GM19467 (cell line): ENCODE measurements at regions not wholly inside any gene's neighbourhood (a gene's known extent, or its start where the extent isn't known, plus 50 kb on each side); places are given as distances from the start of the nearest gene placed in this dataset.
A peak's percentile ranks its signal among the peaks of the same experiment; 100 is the strongest.
"Not testable (repeated sequence)": the region's sequence is repeated elsewhere in the genome, so short reads cannot be mapped to it uniquely, and the experiment has no call there.

Experiments used
- ATAC-seq: cut with Tn5 transposase; IDR thresholded peaks from one replicate; pipeline ENCODE4 v1.9.1; 2021; ENCODE audit warnings: mild to moderate bottlenecking, moderate library complexity; ENCODE audit not compliant: unreplicated experiment

- ATAC-seq = no peak
Observed at GRCh38 chr15:91356083-91356482, 256.0 kb downstream of the SV2B start.

- ATAC-seq = no peak
Observed at GRCh38 chr15:91357011-91357410, 257.0 kb downstream of the SV2B start.

GRCh38 chr15:91357486-91357885 lies 257.4 kb downstream of the SV2B start:
- no peak for ATAC-seq

GRCh38 chr15:91358405-91358804 lies 258.3 kb downstream of the SV2B start:
- no peak for ATAC-seq

GRCh38 chr15:91361696-91362095 lies 261.6 kb downstream of the SV2B start:
- ATAC-seq = not testable (repeated sequence)

DNA sequence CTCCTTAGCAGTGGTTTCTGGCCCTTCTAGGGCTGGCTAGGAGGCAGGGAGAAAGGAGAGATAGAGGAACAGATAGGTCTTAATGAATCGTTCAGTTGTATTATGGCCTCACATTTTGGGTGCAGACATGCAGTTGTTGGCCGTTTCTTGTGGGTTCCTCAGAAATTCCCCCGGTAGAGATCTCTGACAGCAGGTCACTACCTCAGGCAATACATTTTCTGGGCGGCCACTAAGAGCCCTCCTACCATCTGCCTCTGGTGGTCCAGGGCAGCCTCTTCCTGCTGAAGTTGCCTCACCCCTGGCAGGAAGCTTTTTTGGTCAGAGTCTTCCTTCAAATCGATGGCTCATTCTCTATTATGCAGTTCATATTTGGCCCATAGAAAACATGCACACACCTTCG lies 266.1 kb downstream of the SV2B start:
- ATAC-seq = no peak

- no peak for ATAC-seq
Observed at GRCh38 chr15:91368611-91369010, 268.6 kb downstream of the SV2B start.

- ATAC-seq = no peak
Observed at GRCh38 chr15:91369823-91370222, 269.8 kb downstream of the SV2B start.

DNA sequence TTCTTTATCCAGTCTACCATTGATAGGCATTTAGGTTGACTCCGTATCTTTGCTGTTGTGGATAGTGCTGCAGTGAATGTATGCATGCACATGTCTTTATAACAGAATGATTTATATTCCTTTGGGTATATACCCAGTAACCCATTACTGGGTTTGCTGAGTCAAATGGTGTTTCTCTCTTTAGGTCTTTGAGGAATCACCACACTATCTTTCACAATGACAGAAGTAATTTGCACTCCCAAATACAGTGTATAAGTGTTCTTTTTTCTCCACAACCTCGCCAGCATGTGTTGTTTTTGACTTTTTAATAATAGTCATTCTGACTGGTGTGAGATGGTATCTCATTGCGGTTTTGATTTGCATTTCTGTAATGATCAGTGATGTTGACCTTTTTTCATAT lies 271.3 kb downstream of the SV2B start:
- not testable (repeated sequence) for ATAC-seq

DNA sequence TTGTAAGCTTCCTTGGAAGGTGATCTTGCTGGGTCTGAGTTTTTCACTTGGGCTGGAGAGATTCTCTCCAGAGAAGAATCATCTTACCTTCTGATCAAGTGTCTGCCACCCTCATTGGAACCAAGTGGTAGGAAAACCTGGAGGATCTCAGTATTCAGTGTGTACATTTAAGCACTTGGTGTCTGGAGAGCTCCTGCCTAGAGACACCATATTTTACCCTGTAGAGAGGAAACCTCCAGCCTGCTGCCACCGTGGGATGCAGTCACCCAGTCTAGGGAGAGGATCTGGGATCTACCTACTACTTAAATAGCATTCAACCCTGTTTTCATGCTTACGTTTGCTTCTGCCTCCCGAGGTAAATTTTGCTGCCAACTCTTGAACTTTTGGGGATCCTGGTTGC lies 274.3 kb downstream of the SV2B start:
- no peak for ATAC-seq

DNA sequence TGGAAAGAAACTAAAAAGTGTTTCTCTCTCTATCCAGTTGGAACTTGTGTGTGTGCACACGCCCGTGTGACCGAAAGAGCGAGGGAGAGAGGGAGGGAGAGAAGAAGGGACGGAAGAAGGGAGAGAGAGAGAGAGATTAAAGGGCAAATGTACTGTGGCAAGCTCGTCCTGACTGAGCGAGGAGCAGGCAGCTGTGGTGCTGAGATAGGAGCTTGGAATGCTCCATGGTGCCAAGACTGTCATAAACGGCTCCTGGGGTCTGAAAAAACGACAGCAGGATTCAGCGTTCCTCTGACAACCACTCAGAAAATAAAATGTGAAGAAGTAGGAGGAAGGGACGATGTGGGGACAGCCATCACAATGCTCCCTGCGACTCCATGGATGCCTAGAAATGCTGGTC lies 276.0 kb downstream of the SV2B start:
- no peak for ATAC-seq

DNA sequence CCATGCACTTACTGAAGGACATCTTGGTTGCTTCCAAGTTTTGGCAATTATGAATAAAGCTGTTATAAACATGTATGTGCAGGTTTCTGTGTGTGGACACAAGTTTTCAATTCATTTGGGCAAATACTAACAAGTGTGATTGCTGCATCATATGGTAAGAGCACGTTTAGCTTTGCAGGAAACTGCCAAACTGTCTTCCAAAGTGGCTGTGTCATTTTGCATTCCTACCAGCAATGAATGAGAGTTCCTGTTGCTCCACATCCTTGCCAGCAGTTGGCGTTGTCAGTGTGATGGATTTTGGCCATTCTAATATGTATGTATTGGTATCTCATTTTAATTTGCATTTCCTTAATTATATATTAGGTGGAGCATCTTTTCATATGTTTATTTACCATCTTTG lies 280.1 kb downstream of the SV2B start:
- no peak for ATAC-seq

DNA sequence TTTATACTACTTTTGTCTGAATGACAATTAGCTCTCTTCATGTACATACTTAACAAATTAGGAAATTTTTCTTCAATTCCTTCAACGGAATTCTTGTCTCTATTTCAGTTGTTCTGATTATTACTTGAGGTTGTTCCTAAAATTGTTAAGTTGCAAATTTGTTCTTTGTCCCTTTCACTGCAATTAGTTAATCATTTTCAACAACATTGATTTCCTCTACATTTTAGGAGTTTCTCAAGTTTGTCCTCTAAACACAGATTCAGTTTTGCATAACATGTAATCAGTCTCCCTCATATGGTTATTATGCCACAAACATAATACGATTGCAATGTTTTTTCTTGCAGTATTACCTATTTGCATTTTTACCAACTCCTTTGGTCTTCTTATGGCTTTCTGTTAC lies 283.5 kb downstream of the SV2B start:
- ATAC-seq = no peak

DNA sequence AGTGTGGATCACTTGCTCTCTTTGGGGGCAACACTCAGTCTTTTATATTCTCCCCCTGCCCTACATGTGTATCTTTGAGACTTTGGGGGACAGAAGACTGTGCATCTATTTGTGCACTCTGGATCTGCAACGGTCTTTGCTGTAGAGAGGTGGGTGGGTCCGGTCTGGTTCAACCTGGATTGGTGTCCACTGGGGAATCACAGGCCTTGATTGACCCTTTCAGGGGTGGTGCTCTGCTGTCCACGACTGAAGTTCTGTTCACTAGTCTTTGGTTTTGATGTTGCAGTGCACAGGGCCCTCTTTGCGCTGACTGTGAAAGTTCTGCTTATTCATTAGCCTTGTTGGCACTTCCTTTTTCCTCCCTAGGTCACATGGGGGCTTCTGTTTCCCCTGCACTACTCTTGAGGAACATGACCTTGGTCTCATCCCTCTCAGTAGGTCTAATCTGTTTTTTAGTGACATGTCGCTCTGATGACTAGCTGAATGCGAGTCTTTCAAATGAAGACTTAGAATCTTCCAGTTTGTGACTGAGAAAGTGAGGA lies 284.2 kb downstream of the SV2B start:
- no peak for ATAC-seq

DNA sequence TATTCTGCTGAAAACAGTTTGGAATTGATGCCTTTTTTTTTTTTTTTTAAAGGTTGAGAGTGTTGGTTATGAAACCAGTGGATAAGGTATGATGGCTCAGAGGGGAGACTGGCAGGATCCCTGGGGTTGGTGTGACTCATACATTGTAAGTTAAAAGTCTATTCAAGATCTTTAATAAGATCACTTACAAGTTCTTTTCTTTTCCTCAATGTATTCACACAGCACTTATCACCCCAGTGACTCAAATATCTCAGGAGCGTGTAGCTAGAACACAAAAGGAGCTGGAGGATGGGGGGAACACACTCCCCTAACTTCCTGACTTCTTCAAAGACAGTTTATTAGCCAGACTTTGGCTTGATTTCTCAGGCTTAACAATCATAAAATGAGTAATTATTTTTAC lies 285.3 kb downstream of the SV2B start:
- no peak for ATAC-seq

- ATAC-seq = no peak
Observed at GRCh38 chr15:91393186-91393585, 293.1 kb downstream of the SV2B start.

- no peak for ATAC-seq
Observed at GRCh38 chr15:91400481-91400880, 300.4 kb downstream of the SV2B start.

DNA sequence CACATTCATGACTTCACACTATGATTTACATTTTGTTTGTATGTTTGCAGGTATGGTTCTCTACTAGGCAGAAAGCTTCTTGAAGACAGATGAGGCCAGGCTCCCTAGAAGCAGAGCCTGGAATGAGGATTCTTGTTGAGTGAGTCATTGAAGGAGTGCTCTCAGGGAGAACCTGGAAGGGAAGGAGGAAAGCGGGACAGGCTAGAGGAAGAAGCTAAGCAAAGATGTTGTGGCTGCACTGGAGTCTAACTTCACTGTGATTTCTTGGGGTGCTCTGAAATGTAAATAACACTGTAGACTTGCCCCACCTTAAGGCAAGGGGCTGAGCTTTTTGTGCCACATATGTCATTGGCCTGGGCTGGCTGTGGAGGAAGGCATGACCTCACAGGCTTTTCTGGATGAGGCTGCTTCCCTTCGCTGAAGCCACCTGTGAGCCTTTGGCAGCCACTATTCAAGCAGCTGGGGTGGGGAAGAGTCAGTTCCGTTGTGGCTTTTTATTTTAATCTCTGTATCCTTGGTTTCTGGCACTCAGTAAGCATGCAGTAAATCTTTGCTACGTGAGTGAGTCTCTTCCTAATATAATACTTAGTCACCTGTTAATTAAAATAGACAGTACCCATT lies 307.3 kb downstream of the SV2B start:
- peak; percentile 51 for ATAC-seq

DNA sequence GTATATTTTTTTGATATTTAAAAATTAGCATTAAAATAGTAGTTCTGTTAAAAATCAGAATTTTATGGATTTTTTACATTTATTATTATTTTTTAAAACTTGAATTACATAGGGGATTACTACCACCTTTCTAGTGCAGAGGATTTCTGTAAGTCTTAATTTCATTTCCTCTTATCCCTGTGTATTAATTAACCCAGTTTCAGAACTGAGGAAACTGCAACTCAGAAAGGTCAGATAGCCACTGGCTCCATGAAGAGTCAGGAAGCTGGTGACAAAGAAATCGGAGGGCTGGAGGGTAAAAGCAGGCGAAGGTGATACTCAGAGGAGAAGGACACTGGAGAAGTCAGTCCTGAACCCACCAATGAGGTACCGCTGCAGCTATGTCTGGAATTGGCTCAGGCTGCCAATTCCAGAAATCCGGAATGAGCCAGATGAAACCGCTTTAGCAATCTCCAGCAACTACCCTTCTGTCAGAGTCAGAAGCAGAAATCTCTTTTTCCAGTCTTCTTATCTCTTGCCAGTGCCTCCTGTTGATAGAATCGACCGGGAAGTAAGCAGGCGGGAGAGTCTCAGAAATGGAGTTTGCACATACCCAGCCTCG lies 308.5 kb downstream of the SV2B start:
- no peak for ATAC-seq

DNA sequence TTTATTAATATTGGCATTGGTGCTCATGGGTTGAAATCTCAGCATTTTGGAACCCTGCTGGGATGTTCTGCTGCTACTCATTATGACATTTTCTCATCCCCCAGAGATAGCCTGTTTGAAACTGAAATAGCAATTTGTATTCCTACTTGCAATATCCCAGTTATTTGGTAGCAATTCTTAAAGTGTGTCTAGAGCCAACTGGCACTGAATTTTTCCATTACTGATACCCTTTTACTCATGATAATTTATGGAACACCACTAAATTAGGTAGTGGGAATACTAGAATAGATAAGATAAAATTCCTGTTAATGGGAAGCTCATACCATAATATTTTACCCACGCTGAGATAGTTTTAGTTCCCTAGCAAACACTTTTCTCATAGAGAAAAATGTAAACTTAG lies 309.3 kb downstream of the SV2B start:
- no peak for ATAC-seq

- no peak for ATAC-seq
Observed at GRCh38 chr15:91411586-91411985, 311.5 kb downstream of the SV2B start.

DNA sequence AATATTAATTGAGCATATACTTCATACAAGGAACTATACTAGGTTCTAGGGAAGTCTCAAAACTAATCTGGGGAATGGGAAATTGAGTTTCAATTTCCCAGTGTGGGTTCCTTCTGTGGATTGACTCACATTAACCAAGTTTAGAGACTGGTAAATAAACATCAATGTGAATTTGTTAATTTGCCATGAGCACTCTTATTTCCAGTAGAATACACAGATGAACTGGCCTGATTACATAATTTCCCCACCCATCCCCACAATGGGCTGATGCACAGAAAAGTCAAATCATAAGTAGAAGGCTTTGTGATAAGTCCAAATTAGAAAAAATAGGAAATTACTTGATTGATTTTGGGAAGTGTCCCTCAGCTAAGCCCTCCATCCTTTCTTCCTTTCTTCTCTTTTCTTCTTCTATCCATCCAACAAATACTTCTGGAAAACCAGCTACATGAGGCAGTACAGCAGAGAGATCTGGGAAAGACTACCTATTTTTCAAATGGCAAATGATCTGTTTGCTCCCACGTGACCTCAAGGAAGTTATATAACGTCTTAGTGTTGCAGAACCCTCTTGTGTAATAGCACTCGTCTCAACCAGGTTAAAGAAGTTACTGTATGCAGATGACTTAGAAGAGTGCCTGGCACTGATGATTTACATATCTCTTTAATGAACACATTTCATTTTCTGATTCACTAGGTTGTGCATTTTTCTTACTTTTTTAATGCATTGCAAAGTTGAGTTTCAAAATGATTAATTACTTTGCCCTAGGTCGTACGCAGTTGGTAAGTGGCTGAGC lies 312.3 kb downstream of the SV2B start:
- no peak for ATAC-seq
